ENCODE measurements at regions not wholly inside any gene's neighbourhood (a gene's known extent, or its start where the extent isn't known, plus 50 kb on each side); places are given as distances from the start of the nearest gene placed in this dataset.

GRCh38 chr2:156145469-156145868 is 187.1 kb downstream of the NR4A2 start:
- Histone ChIP-seq H3K9me3 (no peaks in the 10 kb centered on the region), H3K4me3 (no peak overlapping the region), H4K20me1 (no peaks in the 10 kb centered on the region), H3K9ac (no peak overlapping the region), H3K36me3 (no peaks in the 10 kb centered on the region), H3K4me1 (no peaks in the 10 kb centered on the region), H3K4me2 (no peak overlapping the region), H3K27me3 (no peaks in the 10 kb centered on the region), H3K27ac (no peak overlapping the region)
- no peak for TF ChIP-seq Cebpa-rat (IDR thresholded peaks at IDR 0.05)

- no peak overlapping the region for H3K9ac ChIP-seq
- no peaks in the 10 kb centered on the region for H4K20me1 ChIP-seq
- no peak overlapping the region for H3K27ac ChIP-seq
- no peaks in the 10 kb centered on the region for H3K9me3 ChIP-seq
- TF ChIP-seq Cebpa-rat (IDR thresholded peaks at IDR 0.05) = no peak
- H3K4me3 ChIP-seq = no peak overlapping the region
- no peaks in the 10 kb centered on the region for H3K27me3 ChIP-seq
- no peak overlapping the region for H3K4me2 ChIP-seq
- H3K4me1 ChIP-seq = no peaks in the 10 kb centered on the region
- H3K36me3 ChIP-seq = no peaks in the 10 kb centered on the region
These were observed 196.0 kb downstream of the NR4A2 start for GRCh38 chr2:156136566-156136965.

GRCh38 chr2:156134887-156135286 is 197.6 kb downstream of the NR4A2 start:
- Histone ChIP-seq H3K27me3 (no peaks in the 10 kb centered on the region), H3K27ac (no peak overlapping the region), H3K9ac (no peak overlapping the region), H3K4me2 (no peak overlapping the region), H4K20me1 (no peaks in the 10 kb centered on the region), H3K4me3 (no peak overlapping the region), H3K4me1 (no peaks in the 10 kb centered on the region), H3K36me3 (no peaks in the 10 kb centered on the region), H3K9me3 (no peaks in the 10 kb centered on the region)
- no peak for TF ChIP-seq Cebpa-rat (IDR thresholded peaks at IDR 0.05)

GRCh38 chr2:156132941-156133340 is 199.6 kb downstream of the NR4A2 start:
- Histone ChIP-seq H4K20me1 (no peaks in the 10 kb centered on the region), H3K4me3 (no peak overlapping the region)

GRCh38 chr2:156132130-156132529 is 200.4 kb downstream of the NR4A2 start:
- H3K9ac ChIP-seq = no peak overlapping the region
- H3K4me3 ChIP-seq = no peak overlapping the region
- no peaks in the 10 kb centered on the region for H3K4me1 ChIP-seq
- no peak overlapping the region for H3K4me2 ChIP-seq
- H3K36me3 ChIP-seq = no peaks in the 10 kb centered on the region
- no peaks in the 10 kb centered on the region for H3K9me3 ChIP-seq
- no peaks in the 10 kb centered on the region for H3K27me3 ChIP-seq
- no peak overlapping the region for H3K27ac ChIP-seq
- no peaks in the 10 kb centered on the region for H4K20me1 ChIP-seq
- no peak for TF ChIP-seq Cebpa-rat (IDR thresholded peaks at IDR 0.05)

More at GRCh38 chr2:156132941-156133340, 199.6 kb downstream of the NR4A2 start:
- Histone ChIP-seq H3K36me3 (no peaks in the 10 kb centered on the region), H3K27ac (no peak overlapping the region), H3K4me2 (no peak overlapping the region), H3K9me3 (no peaks in the 10 kb centered on the region), H3K9ac (no peak overlapping the region), H3K27me3 (no peaks in the 10 kb centered on the region), H3K4me1 (no peaks in the 10 kb centered on the region)
- TF ChIP-seq Cebpa-rat (IDR thresholded peaks at IDR 0.05) = no peak

- H3K27me3 ChIP-seq = no peaks in the 10 kb centered on the region
- H3K36me3 ChIP-seq = no peaks in the 10 kb centered on the region
- no peaks in the 10 kb centered on the region for H3K4me1 ChIP-seq
- no peak overlapping the region for H3K9ac ChIP-seq
- no peak overlapping the region for H3K4me3 ChIP-seq
- no peak overlapping the region for H3K4me2 ChIP-seq
- TF ChIP-seq Cebpa-rat (IDR thresholded peaks at IDR 0.05) = no peak
- H4K20me1 ChIP-seq = no peaks in the 10 kb centered on the region
- H3K27ac ChIP-seq = no peak overlapping the region
- no peaks in the 10 kb centered on the region for H3K9me3 ChIP-seq
These were observed 203.3 kb downstream of the NR4A2 start for GRCh38 chr2:156129227-156129626.

GRCh38 chr2:156125018-156125417 is 207.5 kb downstream of the NR4A2 start:
- peaks cover 9% of the 10 kb centered on the region for H3K9me3 ChIP-seq
- TF ChIP-seq Cebpa-rat (IDR thresholded peaks at IDR 0.05) = no peak
- H3K27me3 ChIP-seq = no peaks in the 10 kb centered on the region
- no peak overlapping the region for H3K4me2 ChIP-seq
- H3K4me3 ChIP-seq = no peak overlapping the region
- H3K4me1 ChIP-seq = no peaks in the 10 kb centered on the region
- H3K27ac ChIP-seq = no peak overlapping the region
- H3K9ac ChIP-seq = no peak overlapping the region
- H3K36me3 ChIP-seq = no peaks in the 10 kb centered on the region
- H4K20me1 ChIP-seq = no peaks in the 10 kb centered on the region

GRCh38 chr2:156124458-156124857 is 208.1 kb downstream of the NR4A2 start:
- Histone ChIP-seq H3K27ac (no peak overlapping the region), H3K9me3 (peaks cover 9% of the 10 kb centered on the region), H3K36me3 (no peaks in the 10 kb centered on the region), H3K4me1 (no peaks in the 10 kb centered on the region), H3K4me3 (no peak overlapping the region), H3K4me2 (no peak overlapping the region), H3K27me3 (no peaks in the 10 kb centered on the region), H3K9ac (no peak overlapping the region), H4K20me1 (no peaks in the 10 kb centered on the region)
- no peak for TF ChIP-seq Cebpa-rat (IDR thresholded peaks at IDR 0.05)

GRCh38 chr2:156118753-156119416 is 213.6 kb downstream of the NR4A2 start:
- H3K4me2 ChIP-seq = no peak overlapping the region
- no peak overlapping the region for H3K9ac ChIP-seq
- TF ChIP-seq Cebpa-rat (IDR thresholded peaks at IDR 0.05) = no peak
- H3K4me3 ChIP-seq = no peak overlapping the region
- H4K20me1 ChIP-seq = no peaks in the 10 kb centered on the region
- no peak overlapping the region for H3K27ac ChIP-seq
- H3K9me3 ChIP-seq = peaks cover 9% of the 10 kb centered on the region
- H3K4me1 ChIP-seq = no peaks in the 10 kb centered on the region
- H3K36me3 ChIP-seq = no peaks in the 10 kb centered on the region
- no peaks in the 10 kb centered on the region for H3K27me3 ChIP-seq

GRCh38 chr2:156116113-156116512 is 216.4 kb downstream of the NR4A2 start:
- H3K27me3 ChIP-seq = no peaks in the 10 kb centered on the region
- H3K4me1 ChIP-seq = no peaks in the 10 kb centered on the region
- H3K4me3 ChIP-seq = no peak overlapping the region
- H3K9me3 ChIP-seq = peaks cover 8% of the 10 kb centered on the region
- H3K4me2 ChIP-seq = no peak overlapping the region
- no peaks in the 10 kb centered on the region for H3K36me3 ChIP-seq
- H3K27ac ChIP-seq = no peak overlapping the region
- TF ChIP-seq Cebpa-rat (IDR thresholded peaks at IDR 0.05) = no peak
- H3K9ac ChIP-seq = no peak overlapping the region
- no peaks in the 10 kb centered on the region for H4K20me1 ChIP-seq

- Histone ChIP-seq H3K4me3 (no peak overlapping the region), H3K9me3 (peaks cover under 1% of the 10 kb centered on the region; the same call in 1 of the 2 replicates), H3K4me2 (no peak overlapping the region), H3K9ac (no peak overlapping the region), H3K27me3 (no peaks in the 10 kb centered on the region), H3K4me1 (no peaks in the 10 kb centered on the region), H3K36me3 (no peaks in the 10 kb centered on the region), H4K20me1 (no peaks in the 10 kb centered on the region), H3K27ac (no peak overlapping the region)
- TF ChIP-seq Cebpa-rat (IDR thresholded peaks at IDR 0.05) = no peak
These were observed 217.2 kb downstream of the NR4A2 start for GRCh38 chr2:156115338-156115737.

Measured in BLaER1 (cell line).